Neural cell (in vitro differentiated cells): ENCODE measurements at regions not wholly inside any gene's neighbourhood (a gene's known extent, or its start where the extent isn't known, plus 50 kb on each side); places are given as distances from the start of the nearest gene placed in this dataset.

Experiments
- EP300 ChIP-seq: fragments of 450-650 bp; conservative IDR thresholded peaks from 2 replicates; pipeline ENCODE4 v1.6.1; 2014; ENCODE audit warnings: antibody characterized with exemption, mild to moderate bottlenecking, moderate library complexity; ENCODE audit not compliant: poor library complexity, severe bottlenecking
- TAF1 ChIP-seq: IDR thresholded peaks from 2 replicates; pipeline ENCODE4 v1.6.1; 2012; ENCODE audit warnings: low read depth

DNA sequence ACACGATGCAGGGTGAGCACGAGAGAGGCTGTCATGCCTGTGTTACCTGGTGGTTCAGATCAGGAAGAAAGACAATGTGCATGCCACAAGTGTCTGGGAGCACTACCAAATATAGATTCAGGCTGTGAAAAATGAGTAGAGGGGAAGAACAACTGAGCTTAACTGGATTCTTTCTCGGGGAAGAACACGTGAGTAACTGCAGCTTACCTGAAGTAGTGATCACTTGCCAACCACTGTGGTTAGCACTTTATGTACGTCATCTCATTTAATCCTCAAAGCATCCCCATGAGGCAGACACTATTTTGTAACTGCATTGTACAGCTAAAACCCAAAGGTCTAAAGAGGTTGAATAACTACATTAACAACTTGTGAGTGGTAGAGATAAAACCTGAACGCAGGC, 746.2 kb downstream of the TUSC7 start:
- TF ChIP-seq EP300 (no peak), TAF1 (no peak)
